Neuronal stem cell (in vitro differentiated cells): ENCODE measurements at regions not wholly inside any gene's neighbourhood (a gene's known extent, or its start where the extent isn't known, plus 50 kb on each side); places are given as distances from the start of the nearest gene placed in this dataset.

Source experiments
- DNase-seq: peaks from one replicate; pipeline ENCODE4 v3.0.0-alpha.2; 2013; ENCODE audit warnings: low spot score
- H2AFZ ChIP-seq: one replicate; pipeline ENCODE4 v1.6.1; 2013; ENCODE audit warnings: mild to moderate bottlenecking, low read length, inconsistent platforms
- H2AK5ac ChIP-seq: 2 replicates; pipeline ENCODE4 v1.6.1; 2013; ENCODE audit warnings: low read depth, mild to moderate bottlenecking, inconsistent platforms, low read length, moderate library complexity, mixed read lengths
- H2BK120ac ChIP-seq: 2 replicates; pipeline ENCODE4 v1.6.1; 2013; ENCODE audit warnings: low read depth, mild to moderate bottlenecking, inconsistent platforms, low read length, moderate library complexity, mixed read lengths
- H2BK12ac ChIP-seq: one replicate; pipeline ENCODE4 v1.6.1; 2013; ENCODE audit warnings: low read length, inconsistent platforms
- H2BK15ac ChIP-seq: 2 replicates; pipeline ENCODE4 v1.6.1; 2013; ENCODE audit warnings: mild to moderate bottlenecking, low read length, inconsistent platforms, mixed read lengths
- H2BK5ac ChIP-seq: one replicate; pipeline ENCODE4 v1.6.1; 2013; ENCODE audit warnings: inconsistent platforms, mild to moderate bottlenecking, low read length, moderate library complexity
- H3K14ac ChIP-seq: one replicate; pipeline ENCODE4 v1.6.1; 2013; ENCODE audit warnings: low read length, inconsistent platforms
- H3K18ac ChIP-seq: 2 replicates; pipeline ENCODE4 v1.6.1; 2013; ENCODE audit warnings: low read length, inconsistent platforms
- H3K23ac ChIP-seq: 2 replicates; pipeline ENCODE4 v1.6.1; 2013; ENCODE audit warnings: low read depth, mild to moderate bottlenecking, mixed read lengths, low read length, inconsistent platforms; ENCODE audit not compliant: poor library complexity
- H3K27ac ChIP-seq: replicated peaks from 3 replicates; pipeline ENCODE4 v1.5.1; 2013; ENCODE audit warnings: low read length, inconsistent platforms
- H3K27me3 ChIP-seq, 3 experiments: 2 replicates each; pipeline ENCODE4 v1.6.1; 2013; ENCODE audit warnings: low read length in 3 of 3, mild to moderate bottlenecking in 2 of 3, inconsistent platforms in 1 of 3, low read depth in 1 of 3, mixed read lengths in 1 of 3, moderate library complexity in 1 of 3; ENCODE audit not compliant: control insufficient read depth in 3 of 3, insufficient read depth in 3 of 3
- H3K36me3 ChIP-seq, 2 donors: replicated peaks in 1 of 2; 2 replicates each; pipeline ENCODE4 v1.6.1; 2013; ENCODE audit warnings: low read length in 2 of 2; ENCODE audit not compliant: control insufficient read depth in 2 of 2, insufficient read depth in 2 of 2
- H3K4ac ChIP-seq: 2 replicates; pipeline ENCODE4 v1.6.1; 2013; ENCODE audit warnings: inconsistent platforms, mild to moderate bottlenecking, low read length, moderate library complexity
- H3K4me1 ChIP-seq, 2 donors: 1 replicate in 1 of 2; 2 replicates in 1 of 2; pipeline ENCODE4 v1.6.1; 2013; ENCODE audit warnings: low read length in 2 of 2, low read depth in 1 of 2; ENCODE audit not compliant: control insufficient read depth in 2 of 2, insufficient read depth in 1 of 2
- H3K4me2 ChIP-seq: one replicate; pipeline ENCODE4 v1.6.1; 2013; ENCODE audit warnings: mild to moderate bottlenecking, low read length, inconsistent platforms; ENCODE audit not compliant: insufficient read depth, poor library complexity, severe bottlenecking
- H3K4me3 ChIP-seq, 2 donors: 2 replicates each; pipeline ENCODE4 v1.5.1; 2013; ENCODE audit warnings: low read length in 2 of 2, mild to moderate bottlenecking in 2 of 2, inconsistent platforms in 1 of 2, moderate library complexity in 1 of 2
- H3K79me1 ChIP-seq: one replicate; pipeline ENCODE4 v1.6.1; 2013; ENCODE audit warnings: low read depth, mild to moderate bottlenecking, inconsistent platforms, low read length, moderate library complexity
- H3K9ac ChIP-seq: one replicate; pipeline ENCODE4 v1.6.1; 2013; ENCODE audit warnings: mild to moderate bottlenecking, low read depth, low read length, inconsistent platforms; ENCODE audit not compliant: poor library complexity
- H3K9me3 ChIP-seq, 2 donors: replicated peaks in 1 of 2; 2 replicates each; pipeline versions ENCODE3 to v1.6.1; 2013; ENCODE audit warnings: low read length in 2 of 2, mild to moderate bottlenecking in 2 of 2, inconsistent platforms in 1 of 2, low read depth in 1 of 2, mixed read lengths in 1 of 2, moderate library complexity in 1 of 2; ENCODE audit not compliant: control insufficient read depth in 2 of 2, insufficient read depth in 1 of 2
- H4K8ac ChIP-seq: one replicate; pipeline ENCODE4 v1.6.1; 2013; ENCODE audit warnings: low read depth, mild to moderate bottlenecking, inconsistent platforms, low read length, moderate library complexity
- H4K91ac ChIP-seq: one replicate; pipeline ENCODE4 v1.6.1; 2013; ENCODE audit warnings: low read length, low read depth, mild to moderate bottlenecking, inconsistent platforms; ENCODE audit not compliant: poor library complexity
- WGBS, 2 donors: extraction: QIAGEN DNeasy Blood & Tissue Kit; methylation state at CpG; one replicate each; pipeline ENCODE4 v1.1.7; 2013; ENCODE audit warnings: missing lambda C conversion rate in 2 of 2, mixed read lengths in 1 of 2; ENCODE audit not compliant: insufficient read length in 2 of 2, insufficient replicate concordance in 1 of 2; ENCODE audit errors: extremely low coverage in 2 of 2; 5-methylcytosine and 5-hydroxymethylcytosine counted together

- no peak overlapping the region for H2AK5ac ChIP-seq
- no peak overlapping the region for H4K91ac ChIP-seq
- peaks cover 0 to 7% (median 2%) of the 10 kb centered on the region in 3 experiments for H3K27me3 ChIP-seq
- H2BK120ac ChIP-seq: no peak overlapping the region
- H3K4ac ChIP-seq: no peak overlapping the region
- H3K79me1 ChIP-seq: no peaks in the 10 kb centered on the region
- no peak overlapping the region for H4K8ac ChIP-seq
- H3K4me3 ChIP-seq: no peak overlapping the region
- H2BK15ac ChIP-seq: no peak overlapping the region
- no peak overlapping the region for H3K9ac ChIP-seq
- no peak overlapping the region for H2AFZ ChIP-seq
- H3K14ac ChIP-seq: no peak overlapping the region
- H3K36me3 ChIP-seq: no peaks in the 10 kb centered on the region
- H3K4me1 ChIP-seq: peaks cover 0 to 2% of the 10 kb centered on the region in 2 donors
- H2BK5ac ChIP-seq: no peak overlapping the region
- DNase-seq: no peak
- H3K23ac ChIP-seq: no peak overlapping the region
- H3K9me3 ChIP-seq: no peaks in the 10 kb centered on the region
- no CpG with 5 or more reads among the region's 7 CpGs for WGBS, 2 donors
- H3K27ac ChIP-seq: no peak overlapping the region
- no peak overlapping the region for H2BK12ac ChIP-seq
- no peak overlapping the region for H3K4me2 ChIP-seq
- H3K18ac ChIP-seq: no peak overlapping the region
Observed at GRCh38 chr3:140758791-140759444, 81.1 kb downstream of the TRIM42 start.

GRCh38 chr3:140760324-140761075 is 82.6 kb downstream of the TRIM42 start:
- H2BK15ac ChIP-seq: no peak overlapping the region
- no peaks in the 10 kb centered on the region for H3K36me3 ChIP-seq
- no peak for DNase-seq
- H3K27me3 ChIP-seq: peaks cover 0 to 7% (median 2%) of the 10 kb centered on the region in 3 experiments
- WGBS, 2 donors: no CpG with 5 or more reads among the region's 4 CpGs
- no peak overlapping the region for H2AFZ ChIP-seq
- no peak overlapping the region for H4K8ac ChIP-seq
- H3K4me2 ChIP-seq: no peak overlapping the region
- no peaks in the 10 kb centered on the region for H3K9me3 ChIP-seq
- no peak overlapping the region for H3K4ac ChIP-seq
- no peak overlapping the region for H3K4me3 ChIP-seq
- no peak overlapping the region for H4K91ac ChIP-seq
- H3K18ac ChIP-seq: no peak overlapping the region
- no peak overlapping the region for H3K14ac ChIP-seq
- H3K9ac ChIP-seq: no peak overlapping the region
- H2BK5ac ChIP-seq: no peak overlapping the region
- no peak overlapping the region for H3K23ac ChIP-seq
- no peak overlapping the region for H2BK120ac ChIP-seq
- H3K4me1 ChIP-seq: peaks cover 0 to 2% of the 10 kb centered on the region in 2 donors
- no peak overlapping the region for H3K27ac ChIP-seq
- no peak overlapping the region for H2BK12ac ChIP-seq
- no peaks in the 10 kb centered on the region for H3K79me1 ChIP-seq
- no peak overlapping the region for H2AK5ac ChIP-seq

DNA sequence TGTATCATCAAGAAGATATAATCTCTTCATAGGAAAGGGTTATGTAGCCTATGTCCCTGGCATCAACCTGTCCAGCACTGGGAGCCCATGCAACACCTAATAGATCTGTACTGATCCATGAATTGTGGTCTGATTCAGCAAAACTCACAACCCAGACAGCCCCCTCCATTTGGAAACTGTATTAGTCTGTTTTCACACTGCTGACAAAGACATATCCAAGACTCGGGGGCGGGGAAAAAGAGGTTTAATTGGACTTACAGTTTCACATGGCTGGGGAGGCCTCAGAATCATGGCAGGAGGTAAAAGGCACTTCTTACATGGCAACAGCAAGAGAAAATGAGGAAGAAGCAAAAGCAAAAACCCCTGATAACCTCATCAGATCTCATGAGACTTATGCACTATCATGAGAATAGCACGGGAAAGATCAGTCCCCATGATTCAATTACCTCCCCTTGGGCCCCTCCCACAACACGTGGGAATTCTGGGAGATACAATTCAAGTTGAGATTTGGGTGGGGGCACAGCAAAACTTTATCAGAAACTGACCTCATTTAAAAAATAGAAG is 83.3 kb downstream of the TRIM42 start:
- Histone ChIP-seq H3K9me3 (no peaks in the 10 kb centered on the region), H4K8ac (no peak overlapping the region), H3K27ac (no peak overlapping the region), H3K23ac (no peak overlapping the region), H2BK12ac (no peak overlapping the region), H2BK120ac (no peak overlapping the region), H3K4me2 (no peak overlapping the region), H2AK5ac (no peak overlapping the region), H2BK5ac (no peak overlapping the region), H3K14ac (no peak overlapping the region), H2AFZ (no peak overlapping the region), H3K4me1 (peaks cover 0 to 2% of the 10 kb centered on the region in 2 donors), H3K9ac (no peak overlapping the region), H3K18ac (no peak overlapping the region), H3K79me1 (no peaks in the 10 kb centered on the region), H3K27me3 (peaks cover 0 to 7% (median 2%) of the 10 kb centered on the region in 3 experiments), H4K91ac (no peak overlapping the region), H2BK15ac (no peak overlapping the region), H3K36me3 (no peaks in the 10 kb centered on the region), H3K4me3 (no peak overlapping the region), H3K4ac (no peak overlapping the region)
- WGBS, 2 donors: no CpG with 5 or more reads among the region's 4 CpGs
- no peak for DNase-seq

- Histone ChIP-seq H3K79me1 (no peaks in the 10 kb centered on the region), H3K18ac (no peak overlapping the region), H3K9me3 (no peaks in the 10 kb centered on the region), H3K27ac (no peak overlapping the region), H3K4me1 (peaks cover 0 to 2% of the 10 kb centered on the region in 2 donors), H3K4ac (no peak overlapping the region), H3K36me3 (no peaks in the 10 kb centered on the region), H2AFZ (no peak overlapping the region), H2BK15ac (no peak overlapping the region), H4K8ac (no peak overlapping the region), H2AK5ac (no peak overlapping the region), H4K91ac (no peak overlapping the region), H3K14ac (no peak overlapping the region), H3K27me3 (peaks cover 0 to 7% (median 2%) of the 10 kb centered on the region in 3 experiments), H2BK12ac (no peak overlapping the region), H3K9ac (no peak overlapping the region), H2BK120ac (no peak overlapping the region), H3K4me2 (no peak overlapping the region), H2BK5ac (no peak overlapping the region), H3K23ac (no peak overlapping the region), H3K4me3 (no peak overlapping the region)
- no peak for DNase-seq
Observed at GRCh38 chr3:140762746-140763145, 84.9 kb downstream of the TRIM42 start.
